ENCODE measurements at regions not wholly inside any gene's neighbourhood (a gene's known extent, or its start where the extent isn't known, plus 50 kb on each side); places are given as distances from the start of the nearest gene placed in this dataset.

GRCh38 chr2:29974086-29974485 is 52.7 kb upstream of the ALK start:
- no peak overlapping the region for H3K27ac ChIP-seq (ENCODE audit: low read depth, low read length)
- no peaks in the 10 kb centered on the region for H3K27me3 ChIP-seq (ENCODE audit: control insufficient read depth, insufficient read depth, low read length, poor library complexity, severe bottlenecking)
- DNase-seq: no peak
- Mint-ChIP-seq H3K36me3 (ENCODE audit: low read depth) (no peaks in the 10 kb centered on the region), H3K9me3 (no peaks in the 10 kb centered on the region), H3K4me3 (no peak overlapping the region), H3K4me1 (no peaks in the 10 kb centered on the region), H3K27ac (no peak overlapping the region), H3K27me3 (ENCODE audit: insufficient read depth) (no peaks in the 10 kb centered on the region)
- no peak overlapping the region for H3K9ac ChIP-seq (ENCODE audit: extremely low read depth, low read length, poor library complexity, severe bottlenecking)
- WGBS, 2 experiments (ENCODE audit: insufficient coverage in 1 of 2, insufficient read length in 1 of 2): 92% methylated on average over 2 to 4 of the region's 4 CpGs
- no peaks in the 10 kb centered on the region for H3K4me1 ChIP-seq (ENCODE audit: control insufficient read depth, insufficient read depth, low read length)
- no peaks in the 10 kb centered on the region for H3K9me3 ChIP-seq (ENCODE audit: control insufficient read depth, low read length)
- no peaks in the 10 kb centered on the region for H3K36me3 ChIP-seq (ENCODE audit: control insufficient read depth, insufficient read depth, low read length)
- H3K4me3 ChIP-seq (ENCODE audit: low read length): no peak overlapping the region
- no peak for TF ChIP-seq CTCF (conservative IDR thresholded peaks at IDR 0.05)

GRCh38 chr2:29977284-29977683 is 55.9 kb upstream of the ALK start:
- no peak overlapping the region for H3K4me3 ChIP-seq (ENCODE audit: low read length)
- Mint-ChIP-seq H3K9me3 (no peaks in the 10 kb centered on the region), H3K4me3 (no peak overlapping the region), H3K4me1 (no peaks in the 10 kb centered on the region), H3K27ac (no peak overlapping the region), H3K27me3 (ENCODE audit: insufficient read depth) (peaks cover 6% of the 10 kb centered on the region), H3K36me3 (ENCODE audit: low read depth) (no peaks in the 10 kb centered on the region)
- H3K9me3 ChIP-seq (ENCODE audit: control insufficient read depth, low read length): no peaks in the 10 kb centered on the region
- H3K9ac ChIP-seq (ENCODE audit: extremely low read depth, low read length, poor library complexity, severe bottlenecking): no peak overlapping the region
- H3K27me3 ChIP-seq (ENCODE audit: control insufficient read depth, insufficient read depth, low read length, poor library complexity, severe bottlenecking): no peaks in the 10 kb centered on the region
- no peak overlapping the region for H3K27ac ChIP-seq (ENCODE audit: low read depth, low read length)
- no peaks in the 10 kb centered on the region for H3K36me3 ChIP-seq (ENCODE audit: control insufficient read depth, insufficient read depth, low read length)
- 96% methylated on average over 2 to 3 of the region's 3 CpGs for WGBS, 2 experiments (ENCODE audit: insufficient coverage in 1 of 2, insufficient read length in 1 of 2)
- DNase-seq: no peak
- no peak for TF ChIP-seq CTCF (conservative IDR thresholded peaks at IDR 0.05)
- peaks cover 1% of the 10 kb centered on the region for H3K4me1 ChIP-seq (ENCODE audit: control insufficient read depth, insufficient read depth, low read length)

GRCh38 chr2:29981402-29981801 is 60.0 kb upstream of the ALK start:
- Histone ChIP-seq H3K9ac (ENCODE audit: extremely low read depth, low read length, poor library complexity, severe bottlenecking) (no peak overlapping the region), H3K4me1 (ENCODE audit: control insufficient read depth, insufficient read depth, low read length) (peaks cover 5% of the 10 kb centered on the region), H3K27me3 (ENCODE audit: control insufficient read depth, insufficient read depth, low read length, poor library complexity, severe bottlenecking) (no peaks in the 10 kb centered on the region), H3K4me3 (ENCODE audit: low read length) (no peak overlapping the region), H3K27ac (ENCODE audit: low read depth, low read length) (no peak overlapping the region), H3K36me3 (ENCODE audit: control insufficient read depth, insufficient read depth, low read length) (no peaks in the 10 kb centered on the region), H3K9me3 (ENCODE audit: control insufficient read depth, low read length) (no peaks in the 10 kb centered on the region)
- TF ChIP-seq CTCF (conservative IDR thresholded peaks at IDR 0.05): no peak
- peak; percentile 17 for DNase-seq
- peaks cover 16% of the 10 kb centered on the region for H3K4me1 Mint-ChIP-seq
- no peak overlapping the region for H3K27ac Mint-ChIP-seq
- WGBS, 2 experiments (ENCODE audit: insufficient coverage in 1 of 2, insufficient read length in 1 of 2): 94 to 100% methylated on average over 3 of the region's 4 CpGs
- no peaks in the 10 kb centered on the region for H3K36me3 Mint-ChIP-seq (ENCODE audit: low read depth)
- H3K27me3 Mint-ChIP-seq (ENCODE audit: insufficient read depth): peaks cover 6% of the 10 kb centered on the region
- H3K9me3 Mint-ChIP-seq: no peaks in the 10 kb centered on the region
- no peak overlapping the region for H3K4me3 Mint-ChIP-seq

Data from endodermal cell (in vitro differentiated cells).